ENCODE measurements at regions not wholly inside any gene's neighbourhood (a gene's known extent, or its start where the extent isn't known, plus 50 kb on each side); places are given as distances from the start of the nearest gene placed in this dataset.

GRCh38 chr2:117486081-117486480 lies 328.4 kb upstream of the DDX18 start:
- no peaks in the 10 kb centered on the region for H3K9me3 ChIP-seq (ENCODE audit: insufficient read depth, low read depth, low read length)
- H3K27ac ChIP-seq (ENCODE audit: low read length) = no peak overlapping the region
- H3K9ac ChIP-seq (ENCODE audit: low read depth, low read length) = no peak overlapping the region
- no peaks in the 10 kb centered on the region for H3K27me3 ChIP-seq (ENCODE audit: insufficient read depth, low read length)
- H3K4me1 ChIP-seq (ENCODE audit: insufficient read depth, low read length) = no peaks in the 10 kb centered on the region
- H3K4me3 ChIP-seq (ENCODE audit: low read length) = no peak overlapping the region
- H3K36me3 ChIP-seq (ENCODE audit: insufficient read depth, low read depth, low read length) = no peaks in the 10 kb centered on the region

GRCh38 chr2:117492209-117492851 lies 322.2 kb upstream of the DDX18 start:
- H3K36me3 ChIP-seq (ENCODE audit: insufficient read depth, low read depth, low read length) = no peaks in the 10 kb centered on the region

GRCh38 chr2:117500721-117501120 lies 313.8 kb upstream of the DDX18 start:
- Histone ChIP-seq H3K4me1 (ENCODE audit: insufficient read depth, low read length) (no peaks in the 10 kb centered on the region), H3K27me3 (ENCODE audit: insufficient read depth, low read length) (no peaks in the 10 kb centered on the region), H3K36me3 (ENCODE audit: insufficient read depth, low read depth, low read length) (no peaks in the 10 kb centered on the region), H3K9ac (ENCODE audit: low read depth, low read length) (no peak overlapping the region), H3K9me3 (ENCODE audit: insufficient read depth, low read depth, low read length) (no peaks in the 10 kb centered on the region; the same call in 1 of the 2 replicates), H3K4me3 (ENCODE audit: low read length) (no peak overlapping the region), H3K27ac (ENCODE audit: low read length) (no peak overlapping the region)

More at GRCh38 chr2:117492209-117492851, 322.2 kb upstream of the DDX18 start:
- Histone ChIP-seq H3K4me3 (ENCODE audit: low read length) (0 out of 2 replicates have a peak overlapping the region, but pooled peaks have one; percentile 1), H3K9ac (ENCODE audit: low read depth, low read length) (no peak overlapping the region), H3K9me3 (ENCODE audit: insufficient read depth, low read depth, low read length) (no peaks in the 10 kb centered on the region; the same call in 1 of the 2 replicates), H3K27me3 (ENCODE audit: insufficient read depth, low read length) (no peaks in the 10 kb centered on the region), H3K4me1 (ENCODE audit: insufficient read depth, low read length) (peaks cover 20% of the 10 kb centered on the region; the same call in 1 of the 2 replicates), H3K27ac (ENCODE audit: low read length) (no peak overlapping the region)

GRCh38 chr2:117502121-117502520 lies 312.4 kb upstream of the DDX18 start:
- no peaks in the 10 kb centered on the region; the same call in 1 of the 2 replicates for H3K9me3 ChIP-seq (ENCODE audit: insufficient read depth, low read depth, low read length)
- no peaks in the 10 kb centered on the region for H3K27me3 ChIP-seq (ENCODE audit: insufficient read depth, low read length)
- H3K9ac ChIP-seq (ENCODE audit: low read depth, low read length) = no peak overlapping the region
- no peak overlapping the region for H3K27ac ChIP-seq (ENCODE audit: low read length)
- no peak overlapping the region for H3K4me3 ChIP-seq (ENCODE audit: low read length)
- H3K4me1 ChIP-seq (ENCODE audit: insufficient read depth, low read length) = no peaks in the 10 kb centered on the region
- no peaks in the 10 kb centered on the region for H3K36me3 ChIP-seq (ENCODE audit: insufficient read depth, low read depth, low read length)

GRCh38 chr2:117512307-117512706 lies 302.2 kb upstream of the DDX18 start:
- Histone ChIP-seq H3K27ac (ENCODE audit: low read length) (no peak overlapping the region), H3K9ac (ENCODE audit: low read depth, low read length) (no peak overlapping the region), H3K4me1 (ENCODE audit: insufficient read depth, low read length) (peaks cover 8% of the 10 kb centered on the region), H3K36me3 (ENCODE audit: insufficient read depth, low read depth, low read length) (no peaks in the 10 kb centered on the region), H3K27me3 (ENCODE audit: insufficient read depth, low read length) (no peaks in the 10 kb centered on the region), H3K9me3 (ENCODE audit: insufficient read depth, low read depth, low read length) (no peaks in the 10 kb centered on the region), H3K4me3 (ENCODE audit: low read length) (no peak overlapping the region)

GRCh38 chr2:117514371-117514770 lies 300.1 kb upstream of the DDX18 start:
- Histone ChIP-seq H3K27ac (ENCODE audit: low read length) (no peak overlapping the region), H3K36me3 (ENCODE audit: insufficient read depth, low read depth, low read length) (no peaks in the 10 kb centered on the region), H3K27me3 (ENCODE audit: insufficient read depth, low read length) (no peaks in the 10 kb centered on the region), H3K9ac (ENCODE audit: low read depth, low read length) (no peak overlapping the region), H3K9me3 (ENCODE audit: insufficient read depth, low read depth, low read length) (no peaks in the 10 kb centered on the region), H3K4me1 (ENCODE audit: insufficient read depth, low read length) (peaks cover 13% of the 10 kb centered on the region), H3K4me3 (ENCODE audit: low read length) (no peak overlapping the region)

- Histone ChIP-seq H3K27me3 (ENCODE audit: insufficient read depth, low read length) (no peaks in the 10 kb centered on the region), H3K9ac (ENCODE audit: low read depth, low read length) (no peak overlapping the region), H3K4me1 (ENCODE audit: insufficient read depth, low read length) (peaks cover 9% of the 10 kb centered on the region), H3K9me3 (ENCODE audit: insufficient read depth, low read depth, low read length) (no peaks in the 10 kb centered on the region), H3K36me3 (ENCODE audit: insufficient read depth, low read depth, low read length) (no peaks in the 10 kb centered on the region), H3K4me3 (ENCODE audit: low read length) (no peak overlapping the region), H3K27ac (ENCODE audit: low read length) (no peak overlapping the region)
Observed at GRCh38 chr2:117519238-117519637, 295.3 kb upstream of the DDX18 start.

GRCh38 chr2:117519721-117520120 lies 294.8 kb upstream of the DDX18 start:
- Histone ChIP-seq H3K9me3 (ENCODE audit: insufficient read depth, low read depth, low read length) (no peaks in the 10 kb centered on the region), H3K27ac (ENCODE audit: low read length) (no peak overlapping the region), H3K4me1 (ENCODE audit: insufficient read depth, low read length) (peaks cover 5% of the 10 kb centered on the region; the same call in 1 of the 2 replicates), H3K9ac (ENCODE audit: low read depth, low read length) (no peak overlapping the region), H3K4me3 (ENCODE audit: low read length) (no peak overlapping the region), H3K36me3 (ENCODE audit: insufficient read depth, low read depth, low read length) (no peaks in the 10 kb centered on the region), H3K27me3 (ENCODE audit: insufficient read depth, low read length) (no peaks in the 10 kb centered on the region)

- Histone ChIP-seq H3K4me1 (ENCODE audit: insufficient read depth, low read length) (peaks cover 1% of the 10 kb centered on the region; the same call in 1 of the 2 replicates), H3K4me3 (ENCODE audit: low read length) (no peak overlapping the region), H3K27ac (ENCODE audit: low read length) (no peak overlapping the region), H3K9ac (ENCODE audit: low read depth, low read length) (no peak overlapping the region), H3K9me3 (ENCODE audit: insufficient read depth, low read depth, low read length) (no peaks in the 10 kb centered on the region), H3K27me3 (ENCODE audit: insufficient read depth, low read length) (no peaks in the 10 kb centered on the region), H3K36me3 (ENCODE audit: insufficient read depth, low read depth, low read length) (no peaks in the 10 kb centered on the region)
Observed at GRCh38 chr2:117523267-117523666, 291.2 kb upstream of the DDX18 start.

- H3K27ac ChIP-seq (ENCODE audit: low read length) = no peak overlapping the region
- no peaks in the 10 kb centered on the region for H3K27me3 ChIP-seq (ENCODE audit: insufficient read depth, low read length)
Observed at GRCh38 chr2:117523711-117524238, 290.7 kb upstream of the DDX18 start.

GRCh38 chr2:117536139-117536538 lies 278.4 kb upstream of the DDX18 start:
- Histone ChIP-seq H3K27me3 (ENCODE audit: insufficient read depth, low read length) (no peaks in the 10 kb centered on the region), H3K4me1 (ENCODE audit: insufficient read depth, low read length) (no peaks in the 10 kb centered on the region), H3K4me3 (ENCODE audit: low read length) (no peak overlapping the region), H3K9ac (ENCODE audit: low read depth, low read length) (no peak overlapping the region), H3K36me3 (ENCODE audit: insufficient read depth, low read depth, low read length) (no peaks in the 10 kb centered on the region), H3K27ac (ENCODE audit: low read length) (no peak overlapping the region), H3K9me3 (ENCODE audit: insufficient read depth, low read depth, low read length) (peaks cover 25% of the 10 kb centered on the region)

More at GRCh38 chr2:117523711-117524238, 290.7 kb upstream of the DDX18 start:
- Histone ChIP-seq H3K4me3 (ENCODE audit: low read length) (no peak overlapping the region), H3K9me3 (ENCODE audit: insufficient read depth, low read depth, low read length) (no peaks in the 10 kb centered on the region), H3K36me3 (ENCODE audit: insufficient read depth, low read depth, low read length) (no peaks in the 10 kb centered on the region), H3K4me1 (ENCODE audit: insufficient read depth, low read length) (no peaks in the 10 kb centered on the region), H3K9ac (ENCODE audit: low read depth, low read length) (no peak overlapping the region; the same call in 1 of the 2 replicates)

GRCh38 chr2:117537032-117537431 lies 277.5 kb upstream of the DDX18 start:
- Histone ChIP-seq H3K4me3 (ENCODE audit: low read length) (no peak overlapping the region), H3K27ac (ENCODE audit: low read length) (no peak overlapping the region)

More at GRCh38 chr2:117537032-117537431, 277.5 kb upstream of the DDX18 start:
- Histone ChIP-seq H3K9ac (ENCODE audit: low read depth, low read length) (no peak overlapping the region), H3K27me3 (ENCODE audit: insufficient read depth, low read length) (no peaks in the 10 kb centered on the region), H3K4me1 (ENCODE audit: insufficient read depth, low read length) (no peaks in the 10 kb centered on the region), H3K9me3 (ENCODE audit: insufficient read depth, low read depth, low read length) (peaks cover 25% of the 10 kb centered on the region), H3K36me3 (ENCODE audit: insufficient read depth, low read depth, low read length) (no peaks in the 10 kb centered on the region)

Measured in iPS-20b (cell line).